LNCaP clone FGC (cell line): ENCODE measurements at regions not wholly inside any gene's neighbourhood (a gene's known extent, or its start where the extent isn't known, plus 50 kb on each side); places are given as distances from the start of the nearest gene placed in this dataset.
"Not testable (repeated sequence)": the region's sequence is repeated elsewhere in the genome, so short reads cannot be mapped to it uniquely, and the experiment has no call there.

ENCODE experiments used
- DNase-seq: peaks from one replicate; pipeline ENCODE4 v3.0.0-alpha.2; 2011; ENCODE audit warnings: low read depth
- H3K4me3 ChIP-seq: 2 replicates; pipeline ENCODE4 v1.5.1; 2011; ENCODE audit warnings: mild to moderate bottlenecking, low read depth, low read length, control low read depth
- CTCF ChIP-seq: IDR thresholded peaks from 2 replicates; pipeline ENCODE4 v1.5.1; 2012; ENCODE audit warnings: mild to moderate bottlenecking; ENCODE audit not compliant: control insufficient read depth, insufficient read depth; ENCODE audit errors: extremely low read depth

DNA sequence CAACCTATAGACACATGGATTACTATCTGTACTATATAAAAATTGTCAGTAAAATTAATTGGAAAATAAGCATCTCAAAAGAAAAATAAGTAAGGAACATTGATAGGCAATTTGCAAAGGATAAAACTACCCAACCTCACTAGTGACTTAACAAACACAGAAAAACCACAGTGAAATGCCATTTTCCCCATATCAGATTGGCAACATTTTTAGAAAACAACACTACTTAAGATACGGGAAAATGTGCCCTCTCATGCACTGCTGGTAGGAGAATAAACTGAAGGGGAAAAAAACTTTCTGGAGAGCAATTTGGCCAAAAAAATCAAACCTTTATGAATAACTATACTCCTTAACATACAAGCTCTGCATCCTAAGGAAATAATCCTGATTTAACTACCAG is 254.0 kb downstream of the DEPDC1B start:
- no peak for TF ChIP-seq CTCF
- no peak overlapping the region for H3K4me3 ChIP-seq
- DNase-seq = no peak

- TF ChIP-seq CTCF = no peak
- no peak overlapping the region for H3K4me3 ChIP-seq
- DNase-seq = no peak
These were observed 254.5 kb downstream of the DEPDC1B start for GRCh38 chr5:60445427-60445826.

DNA sequence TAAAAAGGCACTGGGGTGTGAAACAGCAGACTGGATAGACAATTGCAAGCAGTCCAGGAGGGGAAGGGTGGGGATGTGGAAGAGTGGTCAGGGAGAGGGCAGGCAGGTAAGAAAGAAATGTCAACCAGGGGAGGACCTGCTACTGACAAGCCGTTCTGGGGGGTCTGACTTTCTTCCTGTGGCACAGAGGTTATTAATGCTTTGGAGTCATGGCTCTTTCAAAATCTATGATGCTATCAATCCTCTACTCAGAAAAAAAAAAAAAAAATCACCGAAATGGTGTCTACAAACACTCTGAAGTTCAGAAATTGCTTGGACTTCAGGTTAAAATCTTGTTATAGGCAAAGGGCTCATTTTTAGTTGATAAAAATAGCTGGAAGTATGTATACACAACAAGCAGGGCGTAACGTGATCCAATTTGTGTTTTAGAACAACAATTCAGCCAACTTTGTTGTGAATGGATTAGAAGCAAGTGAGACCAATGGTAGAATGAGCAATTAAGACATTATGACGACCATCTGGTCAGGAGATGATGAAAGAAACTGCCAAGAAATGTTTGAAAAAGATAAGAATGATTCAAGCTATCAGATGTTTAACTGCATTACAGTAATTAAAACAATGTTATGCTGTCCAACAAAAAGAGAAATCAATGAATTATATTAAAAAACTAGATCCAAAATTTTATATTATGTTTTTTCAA is 255.2 kb downstream of the DEPDC1B start:
- DNase-seq = no peak
- no peak for TF ChIP-seq CTCF
- no peak overlapping the region for H3K4me3 ChIP-seq

DNA sequence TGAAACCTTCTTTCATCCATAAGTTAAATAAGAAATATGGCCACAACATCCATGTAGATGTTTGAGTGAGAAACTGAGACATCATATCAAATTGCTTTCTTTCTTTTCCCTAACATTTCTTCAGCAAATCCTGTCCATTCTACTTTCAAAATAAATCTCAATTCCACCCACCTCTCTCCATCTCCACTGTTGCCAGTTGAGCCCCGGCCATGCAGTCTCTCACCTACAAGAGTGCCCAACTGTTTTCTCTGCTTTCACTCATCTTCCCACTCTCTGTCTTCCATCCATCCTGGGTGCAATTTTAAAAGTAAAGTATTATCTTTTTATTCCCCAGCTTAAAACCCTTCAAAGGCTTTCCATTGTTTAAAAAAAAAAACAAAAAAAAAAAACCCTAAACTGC is 260.4 kb downstream of the DEPDC1B start:
- H3K4me3 ChIP-seq = no peak overlapping the region
- TF ChIP-seq CTCF = no peak
- DNase-seq = no peak

GRCh38 chr5:60437308-60437707 is 262.7 kb downstream of the DEPDC1B start:
- TF ChIP-seq CTCF = no peak
- no peak for DNase-seq

DNA sequence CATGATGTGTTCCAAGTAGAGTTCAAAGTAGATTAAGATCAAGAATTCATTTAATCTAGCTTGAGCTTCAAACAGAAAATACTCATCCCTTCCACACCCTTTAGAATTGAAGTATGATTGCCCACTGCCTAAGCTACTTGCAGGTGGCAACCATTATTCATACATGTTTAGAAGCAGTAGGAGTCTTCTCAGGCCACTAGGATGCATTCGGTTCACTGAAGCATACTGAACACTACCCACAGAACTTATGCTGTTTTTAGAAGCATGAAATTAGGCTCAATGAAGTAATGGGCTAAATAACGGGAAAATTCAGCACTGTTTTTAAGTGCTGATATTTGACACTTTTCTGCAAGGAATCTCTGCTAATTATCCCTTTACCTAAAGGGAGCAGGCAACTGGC is 263.4 kb downstream of the DEPDC1B start:
- no peak for TF ChIP-seq CTCF
- DNase-seq = no peak
- H3K4me3 ChIP-seq = no peak overlapping the region

More at GRCh38 chr5:60437308-60437707, 262.7 kb downstream of the DEPDC1B start:
- H3K4me3 ChIP-seq = no peak overlapping the region

DNA sequence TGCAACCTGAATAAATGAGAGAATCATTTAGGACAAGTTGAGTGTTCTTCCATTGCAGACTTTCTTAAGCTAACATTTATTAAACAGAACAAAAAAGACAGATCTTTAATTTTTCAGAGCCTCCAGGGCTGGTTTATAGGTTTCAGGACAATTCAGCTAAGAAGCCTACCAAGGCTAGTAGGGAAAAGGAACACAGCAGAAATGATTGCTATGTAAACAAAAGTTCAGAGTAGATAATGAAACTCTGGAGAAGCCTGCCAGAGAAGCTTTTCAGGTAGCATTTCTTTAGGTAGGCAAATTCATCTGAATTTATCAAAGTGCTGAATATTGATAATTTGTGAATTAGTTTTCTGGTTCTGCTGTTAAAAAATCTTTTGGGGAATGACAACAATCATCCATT is 264.2 kb downstream of the DEPDC1B start:
- H3K4me3 ChIP-seq = no peak overlapping the region
- DNase-seq = no peak
- TF ChIP-seq CTCF = no peak

DNA sequence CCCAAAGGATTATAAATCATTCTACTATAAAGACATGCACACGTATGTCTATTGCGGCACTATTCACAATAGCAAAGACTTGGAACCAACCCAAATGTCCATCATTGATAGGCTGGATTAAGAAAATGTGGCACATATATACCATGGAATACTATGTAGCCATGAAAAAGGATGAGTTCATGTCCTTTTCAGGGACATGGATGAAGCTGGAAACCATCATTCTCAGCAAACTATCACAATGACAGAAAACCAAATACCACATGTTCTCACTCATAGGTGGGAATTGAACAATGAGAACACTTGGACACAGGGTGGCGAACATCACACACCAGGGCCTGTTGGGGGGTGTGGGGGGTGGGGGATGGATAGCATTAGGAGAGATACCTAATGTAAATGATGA is 273.8 kb downstream of the DEPDC1B start:
- H3K4me3 ChIP-seq, DNase-seq: not testable (repeated sequence)

DNA sequence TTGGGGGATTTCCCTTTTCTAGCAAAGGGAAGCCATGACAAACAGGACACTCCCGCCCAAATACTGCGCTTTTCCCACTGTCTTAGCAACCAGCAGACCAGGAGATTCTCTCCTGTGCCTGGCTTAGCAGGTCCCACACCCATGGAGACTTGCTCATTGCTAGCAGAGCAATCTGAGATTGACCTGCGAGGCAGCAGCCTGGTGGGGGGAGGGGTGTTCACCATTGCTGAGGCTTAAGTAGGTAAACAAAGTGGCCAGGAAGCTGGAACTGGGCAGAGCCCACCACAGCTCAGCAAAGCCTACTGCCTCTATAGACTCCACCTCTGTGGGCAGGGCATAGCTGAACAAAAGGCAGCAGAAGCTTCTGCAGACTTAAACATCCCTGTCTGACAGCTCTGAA is 279.2 kb downstream of the DEPDC1B start:
- H3K4me3 ChIP-seq, DNase-seq: not testable (repeated sequence)
